ENCODE measurements at regions not wholly inside any gene's neighbourhood (a gene's known extent, or its start where the extent isn't known, plus 50 kb on each side); places are given as distances from the start of the nearest gene placed in this dataset.

GRCh38 chr5:136506131-136506530, 140.8 kb upstream of the TRPC7 start:
- no peak for TF ChIP-seq POLR2A (IDR thresholded peaks at IDR 0.05)
- TF ChIP-seq CTCF (IDR thresholded peaks at IDR 0.05): no peak
- H3K27me3 ChIP-seq: no peaks in the 10 kb centered on the region
- H3K27ac ChIP-seq: no peak overlapping the region
- WGBS, 2 donors: 0 to 25% methylated on average over 1 of the region's 1 CpG
- H3K4me3 ChIP-seq: no peak overlapping the region
- H3K9me3 ChIP-seq: no peaks in the 10 kb centered on the region
- DNase-seq: no peak
- H3K4me1 ChIP-seq: no peaks in the 10 kb centered on the region
- intact Hi-C loops (cut with DNase I): no loop called here
- H3K36me3 ChIP-seq: no peaks in the 10 kb centered on the region

- H3K4me3 ChIP-seq: no peak overlapping the region
- H3K9me3 ChIP-seq: no peaks in the 10 kb centered on the region
- DNase-seq: no peak
- no peak for TF ChIP-seq CTCF (IDR thresholded peaks at IDR 0.05)
- TF ChIP-seq POLR2A (IDR thresholded peaks at IDR 0.05): no peak
- H3K27me3 ChIP-seq: no peaks in the 10 kb centered on the region
- 29% methylated on average over 1 of the region's 1 CpG; no CpG with 5 or more reads in 1 of the 2 donors for WGBS, 2 donors
- intact Hi-C loops (cut with DNase I): no loop called here
- no peaks in the 10 kb centered on the region for H3K36me3 ChIP-seq
- H3K27ac ChIP-seq: no peak overlapping the region
- H3K4me1 ChIP-seq: no peaks in the 10 kb centered on the region
Observed at GRCh38 chr5:136501133-136501532, 135.8 kb upstream of the TRPC7 start.

- no peak for TF ChIP-seq CTCF (IDR thresholded peaks at IDR 0.05)
- no peak for TF ChIP-seq POLR2A (IDR thresholded peaks at IDR 0.05)
- Histone ChIP-seq H3K27me3 (no peaks in the 10 kb centered on the region), H3K27ac (no peak overlapping the region), H3K4me1 (no peaks in the 10 kb centered on the region), H3K9me3 (no peaks in the 10 kb centered on the region), H3K36me3 (no peaks in the 10 kb centered on the region), H3K4me3 (no peak overlapping the region)
- no peak for DNase-seq
- intact Hi-C loops (cut with DNase I): no loop called here
Observed at GRCh38 chr5:136492587-136492986, 127.2 kb upstream of the TRPC7 start.

- H3K36me3 ChIP-seq: no peaks in the 10 kb centered on the region
- intact Hi-C loops (cut with DNase I): no loop called here
- no peaks in the 10 kb centered on the region for H3K4me1 ChIP-seq
- H3K4me3 ChIP-seq: no peak overlapping the region
- no peak overlapping the region for H3K27ac ChIP-seq
- TF ChIP-seq POLR2A (IDR thresholded peaks at IDR 0.05) (no peak), CTCF (IDR thresholded peaks at IDR 0.05) (no peak)
- no peak for DNase-seq
- no peaks in the 10 kb centered on the region for H3K9me3 ChIP-seq
- no peaks in the 10 kb centered on the region for H3K27me3 ChIP-seq
- 63 to 78% methylated on average over 3 of the region's 3 CpGs for WGBS, 2 donors
Observed at GRCh38 chr5:136491806-136492205, 126.5 kb upstream of the TRPC7 start.

GRCh38 chr5:136484808-136485325, 119.5 kb upstream of the TRPC7 start:
- no peaks in the 10 kb centered on the region for H3K9me3 ChIP-seq
- peaks cover 0 to 3% (median 0%) of the 10 kb centered on the region in 4 donors for H3K27me3 ChIP-seq
- WGBS, 2 donors: 91 to 93% methylated on average over 3 of the region's 3 CpGs
- no peaks in the 10 kb centered on the region for H3K4me1 ChIP-seq
- no peak for TF ChIP-seq CTCF (IDR thresholded peaks at IDR 0.05)
- no peak for TF ChIP-seq POLR2A (IDR thresholded peaks at IDR 0.05)
- H3K27ac ChIP-seq: no peak overlapping the region
- no peak overlapping the region for H3K4me3 ChIP-seq
- intact Hi-C loops (cut with DNase I): no loop called here
- DNase-seq: no peak
- H3K36me3 ChIP-seq: no peaks in the 10 kb centered on the region
